Esophagus squamous epithelium (tissue), 5 donors: ENCODE measurements at regions not wholly inside any gene's neighbourhood (a gene's known extent, or its start where the extent isn't known, plus 50 kb on each side); places are given as distances from the start of the nearest gene placed in this dataset.
"Not testable (repeated sequence)": the region's sequence is repeated elsewhere in the genome, so short reads cannot be mapped to it uniquely, and the experiment has no call there.

Source experiments
- DNase-seq: peaks from one replicate; lab custom pipeline; 2025; lab: John Stamatoyannopoulos, UW
- H3K27ac ChIP-seq, 4 donors: fragments of 200-600 bp; sonication (generic); one replicate each; pipeline ENCODE4 v1.5.1; 2016 to 2019; ENCODE audit warnings: mild to moderate bottlenecking in 1 of 4
- H3K27me3 ChIP-seq, 4 donors: fragments of 200-600 bp; sonication (generic); 1 replicate in 3 of 4; 2 replicates in 1 of 4; pipeline versions ENCODE4 v1.5.1 to v1.6.0; 2017 to 2021; ENCODE audit warnings: antibody characterized with exemption in 1 of 4
- H3K36me3 ChIP-seq, 3 donors: fragments of 200-600 bp; sonication (generic); one replicate each; pipeline ENCODE4 v1.5.1; 2016 to 2019
- H3K4me1 ChIP-seq, 3 donors: fragments of 200-600 bp; sonication (generic); one replicate each; pipeline ENCODE4 v1.5.1; 2017 to 2019
- H3K4me3 ChIP-seq, 4 donors: fragments of 200-600 bp; sonication (generic); 1 replicate in 3 of 4; 2 replicates in 1 of 4; pipeline ENCODE4 v1.5.1; 2016 to 2019; ENCODE audit warnings: mild to moderate bottlenecking in 2 of 4, moderate library complexity in 1 of 4
- H3K9me3 ChIP-seq, 3 donors: fragments of 200-600 bp; sonication (generic); one replicate each; pipeline ENCODE4 v1.5.1; 2016 to 2019
- CTCF ChIP-seq, 6 experiments: fragments of 450-650 bp in 4 of 6; fragments of 200-600 bp in 2 of 6; sonication (generic) in 2 of 6; IDR thresholded peaks; one replicate each; pipeline ENCODE4 v1.5.1; 2016 to 2019; ENCODE audit warnings: antibody characterized with exemption in 6 of 6, mild to moderate bottlenecking in 4 of 6, moderate library complexity in 4 of 6
- POLR2A ChIP-seq, 4 donors: fragments of 450-650 bp; IDR thresholded peaks; one replicate each; pipeline ENCODE4 v1.6.1; 2017; ENCODE audit warnings: antibody characterized with exemption in 4 of 4, mild to moderate bottlenecking in 4 of 4, moderate library complexity in 3 of 4
- WGBS, 2 donors: methylation state at CpG; one replicate each; pipeline ENCODE4 v1.1.5; 2018; 5-methylcytosine and 5-hydroxymethylcytosine counted together
- intact Hi-C: fragments of 100-400 bp; cut with DNase I; formaldehyde crosslinking; loops from one replicate; pipeline ENCODE4 v1.15.0; 2022
- donor health status: DM: yes; HTN: yes; CAD: no.

- TF ChIP-seq POLR2A (IDR thresholded peaks at IDR 0.05), result no peak
- TF ChIP-seq CTCF (IDR thresholded peaks at IDR 0.05), result no peak
- DNase-seq, result no peak
- H3K27me3 ChIP-seq, result peaks cover 0 to 21% (median 0%) of the 10 kb centered on the region in 4 donors
- no peak overlapping the region for H3K4me3 ChIP-seq
- 96 to 100% methylated on average over 2 to 4 of the region's 19 CpGs for WGBS, 2 donors
- H3K36me3 ChIP-seq, result no peaks in the 10 kb centered on the region
- no peaks in the 10 kb centered on the region for H3K4me1 ChIP-seq
- no peak overlapping the region for H3K27ac ChIP-seq
- no peaks in the 10 kb centered on the region for H3K9me3 ChIP-seq
- intact Hi-C loops, result no loop called here
These were observed 86.5 kb upstream of the B3GAT1 start for GRCh38 chr11:134498326-134499139.

- TF ChIP-seq POLR2A (IDR thresholded peaks at IDR 0.05) (no peak), CTCF (IDR thresholded peaks at IDR 0.05) (no peak)
- 8 to 13% methylated on average over 5 of the region's 5 CpGs for WGBS, 2 donors
- no peak for DNase-seq
- peaks cover 0 to 13% (median 0%) of the 10 kb centered on the region in 4 donors for H3K27me3 ChIP-seq
- no peaks in the 10 kb centered on the region for H3K36me3 ChIP-seq
- intact Hi-C loops, result no loop called here
- H3K4me1 ChIP-seq, result no peaks in the 10 kb centered on the region
- no peaks in the 10 kb centered on the region for H3K9me3 ChIP-seq
- H3K27ac ChIP-seq, result no peak overlapping the region
- no peak overlapping the region for H3K4me3 ChIP-seq
These were observed 85.5 kb upstream of the B3GAT1 start for GRCh38 chr11:134497586-134497985.

- WGBS, 2 donors, result 67 to 73% methylated on average over 2 of the region's 2 CpGs
- H3K4me3 ChIP-seq, H3K36me3 ChIP-seq, H3K9me3 ChIP-seq, H3K27ac ChIP-seq, DNase-seq, H3K4me1 ChIP-seq, H3K27me3 ChIP-seq, intact Hi-C loops: not testable (repeated sequence)
These were observed 84.0 kb upstream of the B3GAT1 start for GRCh38 chr11:134496058-134496457.

- H3K4me1 ChIP-seq, DNase-seq, intact Hi-C loops, H3K36me3 ChIP-seq, H3K27ac ChIP-seq, H3K9me3 ChIP-seq, H3K4me3 ChIP-seq, H3K27me3 ChIP-seq: not testable (repeated sequence)
- WGBS, 2 donors, result 58 to 75% methylated on average over 2 of the region's 2 CpGs
These were observed 82.4 kb upstream of the B3GAT1 start for GRCh38 chr11:134494395-134494794.

GRCh38 chr11:134492411-134492810 is 80.4 kb upstream of the B3GAT1 start:
- H3K27me3 ChIP-seq, intact Hi-C loops, H3K4me3 ChIP-seq, H3K36me3 ChIP-seq, H3K4me1 ChIP-seq, H3K27ac ChIP-seq, DNase-seq, H3K9me3 ChIP-seq: not testable (repeated sequence)
- 88 to 100% methylated on average over 1 to 2 of the region's 2 CpGs for WGBS, 2 donors

GRCh38 chr11:134489728-134490127 is 77.7 kb upstream of the B3GAT1 start:
- 54 to 69% methylated on average over 4 to 5 of the region's 5 CpGs for WGBS, 2 donors
- DNase-seq, result no peak
- peaks cover 0 to 12% (median 0%) of the 10 kb centered on the region in 4 donors for H3K27me3 ChIP-seq
- no peaks in the 10 kb centered on the region for H3K36me3 ChIP-seq
- H3K4me3 ChIP-seq, result no peak overlapping the region
- no peak overlapping the region for H3K27ac ChIP-seq
- TF ChIP-seq CTCF (IDR thresholded peaks at IDR 0.05) (no peak), POLR2A (IDR thresholded peaks at IDR 0.05) (no peak)
- H3K9me3 ChIP-seq, result no peaks in the 10 kb centered on the region
- H3K4me1 ChIP-seq, result no peaks in the 10 kb centered on the region
- intact Hi-C loops, result no loop called here
